GM12872 (cell line): ENCODE measurements at regions not wholly inside any gene's neighbourhood (a gene's known extent, or its start where the extent isn't known, plus 50 kb on each side); places are given as distances from the start of the nearest gene placed in this dataset.
A peak's percentile ranks its signal among the peaks of the same experiment; 100 is the strongest.

ENCODE experiments used
- TF ChIP-seq, protein P1 (sequence below): IDR thresholded peaks from 3 replicates; pipeline ENCODE4 v1.5.1; 2011; ENCODE audit warnings: low read depth, mild to moderate bottlenecking, low read length, moderate library complexity; ENCODE audit not compliant: insufficient read depth

GRCh38 chr5:32534041-32534440 lies 51.3 kb upstream of the SUB1 start:
- TF ChIP-seq, protein P1, sequence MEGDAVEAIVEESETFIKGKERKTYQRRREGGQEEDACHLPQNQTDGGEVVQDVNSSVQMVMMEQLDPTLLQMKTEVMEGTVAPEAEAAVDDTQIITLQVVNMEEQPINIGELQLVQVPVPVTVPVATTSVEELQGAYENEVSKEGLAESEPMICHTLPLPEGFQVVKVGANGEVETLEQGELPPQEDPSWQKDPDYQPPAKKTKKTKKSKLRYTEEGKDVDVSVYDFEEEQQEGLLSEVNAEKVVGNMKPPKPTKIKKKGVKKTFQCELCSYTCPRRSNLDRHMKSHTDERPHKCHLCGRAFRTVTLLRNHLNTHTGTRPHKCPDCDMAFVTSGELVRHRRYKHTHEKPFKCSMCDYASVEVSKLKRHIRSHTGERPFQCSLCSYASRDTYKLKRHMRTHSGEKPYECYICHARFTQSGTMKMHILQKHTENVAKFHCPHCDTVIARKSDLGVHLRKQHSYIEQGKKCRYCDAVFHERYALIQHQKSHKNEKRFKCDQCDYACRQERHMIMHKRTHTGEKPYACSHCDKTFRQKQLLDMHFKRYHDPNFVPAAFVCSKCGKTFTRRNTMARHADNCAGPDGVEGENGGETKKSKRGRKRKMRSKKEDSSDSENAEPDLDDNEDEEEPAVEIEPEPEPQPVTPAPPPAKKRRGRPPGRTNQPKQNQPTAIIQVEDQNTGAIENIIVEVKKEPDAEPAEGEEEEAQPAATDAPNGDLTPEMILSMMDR: no peak

DNA sequence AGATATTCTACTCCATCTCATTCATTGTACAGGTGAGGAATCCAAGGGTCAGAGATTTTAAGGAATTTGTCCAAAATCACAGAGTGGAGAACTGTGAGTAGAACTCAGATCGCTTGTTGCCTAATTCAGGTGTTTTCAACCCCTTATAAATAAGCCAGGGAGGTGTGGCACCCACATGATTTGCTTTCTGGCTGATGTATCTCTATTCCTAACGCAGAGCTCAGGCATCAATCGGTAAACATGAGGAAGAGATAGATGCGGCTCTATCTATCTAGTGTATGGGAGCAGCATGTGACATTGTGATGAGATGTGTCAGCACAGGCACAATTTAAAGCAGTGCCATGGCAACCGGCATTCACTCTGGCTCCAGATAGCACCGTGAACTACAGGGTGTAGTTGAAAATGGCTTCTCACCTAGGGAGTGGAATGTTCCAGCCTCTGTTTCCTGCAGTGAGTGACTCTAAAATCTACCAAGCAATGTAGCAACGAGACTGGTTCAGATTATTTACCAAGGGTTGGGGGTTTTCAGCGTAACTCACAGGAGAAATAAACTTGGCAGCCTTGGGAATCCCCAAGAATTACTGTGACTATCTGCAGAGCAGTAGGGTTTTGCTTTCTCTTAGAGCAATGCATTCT lies 53.4 kb upstream of the SUB1 start:
- TF ChIP-seq, protein P1: no peak

DNA sequence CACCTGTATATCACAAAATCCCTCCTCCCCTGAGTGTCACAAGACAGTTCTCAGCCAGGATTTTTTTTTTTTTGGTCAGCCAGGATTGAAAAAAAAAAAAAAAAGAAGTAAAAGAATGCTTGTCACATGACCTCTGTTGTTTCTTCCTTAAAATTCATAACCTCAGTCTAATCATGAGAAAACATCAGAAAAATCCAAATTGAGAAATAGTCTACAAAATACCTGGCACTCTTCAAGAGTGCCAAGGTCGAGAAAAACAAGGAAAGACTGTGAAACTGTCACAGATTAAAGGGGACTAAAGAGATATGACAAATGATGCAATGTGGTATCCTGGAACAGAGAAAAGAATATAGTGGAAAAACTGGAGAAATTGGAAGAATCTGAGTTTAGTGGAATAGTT lies 58.5 kb upstream of the SUB1 start:
- TF ChIP-seq, protein P1: no peak

DNA sequence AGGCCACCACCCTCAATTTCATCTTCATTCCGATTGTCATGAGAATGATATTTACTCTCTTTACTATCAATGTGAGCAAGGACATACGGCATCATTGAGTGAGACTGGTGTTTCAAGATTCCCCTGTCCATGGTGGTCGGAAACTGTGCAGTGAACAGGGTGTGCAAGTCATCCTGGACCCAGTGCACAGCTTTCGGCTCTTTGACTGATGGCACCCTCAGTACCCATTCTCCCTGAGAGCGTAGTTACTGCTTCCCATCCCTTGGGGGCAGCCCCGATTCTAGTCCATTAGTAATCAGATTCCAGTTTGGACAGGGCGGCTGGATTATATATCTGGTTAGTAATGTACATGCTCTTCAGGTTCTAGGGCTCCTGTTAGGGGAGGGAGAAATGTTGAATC lies 61.7 kb upstream of the SUB1 start:
- TF ChIP-seq, protein P1: 0 out of 3 replicates have a peak, but pooled peaks have one; percentile 19

DNA sequence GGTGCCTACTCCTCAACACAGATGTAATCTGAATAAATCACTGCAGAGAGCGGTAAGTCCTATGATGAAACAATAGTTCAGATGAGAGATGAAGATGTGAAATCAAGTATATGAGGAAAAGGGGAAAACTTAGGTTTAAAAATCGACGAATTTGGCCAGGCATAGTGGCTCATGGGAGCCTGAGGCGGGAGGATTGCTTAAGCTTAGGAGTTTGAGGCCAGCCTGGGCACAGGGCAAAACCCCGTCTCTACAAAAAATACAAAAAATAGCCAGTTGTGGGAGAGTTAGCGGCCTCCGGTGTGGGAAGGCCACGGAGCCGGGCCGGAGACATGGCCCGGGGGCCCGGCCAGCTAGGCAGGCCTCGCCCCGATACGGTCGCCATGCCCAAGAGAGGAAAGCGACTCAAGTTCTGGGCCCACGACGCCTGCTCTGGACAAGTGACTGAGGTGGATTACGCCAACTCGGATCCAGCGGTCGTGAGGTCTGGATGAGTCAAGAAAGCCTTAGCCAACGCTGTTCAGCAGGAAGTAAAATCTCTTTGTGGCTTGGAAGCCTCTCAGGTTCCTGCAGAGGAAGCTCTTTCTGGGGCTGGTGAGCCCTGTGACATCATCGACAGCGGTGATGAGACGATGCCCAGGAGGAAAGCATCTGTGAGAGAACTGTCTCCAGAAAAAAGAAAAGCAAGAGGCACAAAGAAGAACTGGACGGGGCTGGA lies 62.8 kb upstream of the SUB1 start:
- TF ChIP-seq, protein P1: no peak

GRCh38 chr5:32521481-32521880 lies 63.9 kb upstream of the SUB1 start:
- TF ChIP-seq, protein P1: no peak

DNA sequence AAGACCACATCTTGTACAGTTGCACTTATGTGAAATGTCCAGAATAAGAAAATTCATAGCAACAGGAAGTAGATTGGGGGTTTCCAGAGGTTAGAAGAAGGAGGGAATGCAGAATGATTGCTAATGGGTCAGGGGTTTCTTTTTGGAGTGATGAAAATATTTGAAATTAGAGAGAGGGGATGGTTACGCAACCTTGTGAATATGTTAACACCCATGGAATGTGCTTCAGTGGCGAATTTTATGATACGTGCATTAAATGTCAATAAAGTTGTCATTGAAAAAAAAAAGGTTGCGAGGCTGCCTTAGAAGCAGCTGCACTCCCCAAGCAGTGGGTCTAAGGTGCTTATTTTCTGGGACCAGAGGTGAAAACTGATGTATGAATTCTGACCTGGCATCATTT lies 64.4 kb upstream of the SUB1 start:
- TF ChIP-seq, protein P1: no peak
